ENCODE measurements at regions not wholly inside any gene's neighbourhood (a gene's known extent, or its start where the extent isn't known, plus 50 kb on each side); places are given as distances from the start of the nearest gene placed in this dataset.

DNA sequence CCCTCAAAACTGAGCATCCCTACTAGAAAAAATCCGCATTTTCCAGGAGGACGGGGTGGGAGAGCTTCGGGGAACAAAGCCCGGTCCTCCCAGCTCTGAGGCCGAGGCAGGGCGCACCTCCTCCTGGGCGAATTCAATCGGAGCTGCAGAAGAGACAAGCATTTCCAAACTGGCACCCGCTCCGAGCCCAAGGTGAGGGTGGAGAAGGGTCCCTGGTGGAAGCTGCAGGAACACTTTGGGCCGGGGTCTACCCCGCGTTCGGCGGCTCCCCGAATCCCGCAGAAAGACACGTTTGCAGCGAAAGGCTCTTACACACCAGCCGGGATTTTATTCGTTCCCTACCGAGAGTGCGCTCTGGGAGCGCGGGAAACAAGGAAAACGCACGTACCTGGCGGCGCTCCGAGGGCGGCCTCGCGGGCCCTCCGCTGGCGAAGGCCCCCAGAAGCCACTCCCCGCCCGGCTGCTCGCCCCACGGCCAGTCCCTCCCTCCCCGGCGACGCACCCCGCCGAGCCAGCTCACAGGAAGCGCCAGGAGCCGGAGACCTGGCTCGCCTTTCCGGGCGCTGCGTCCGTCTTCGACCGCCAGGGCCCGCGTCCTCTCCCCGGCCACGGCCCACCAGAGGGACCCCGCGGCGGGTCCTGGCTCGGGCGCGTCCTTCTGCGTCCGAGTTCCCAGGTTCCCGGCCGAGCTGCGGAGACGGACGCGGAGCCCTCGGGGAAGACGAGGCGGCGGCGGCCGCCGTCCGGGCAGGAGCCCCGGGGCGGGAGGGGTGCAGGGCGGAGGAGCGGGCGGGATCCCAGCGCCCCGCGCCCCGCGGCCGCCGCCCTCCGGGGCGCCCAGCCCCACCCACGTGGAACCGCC lies 49.8 kb upstream of the BAHCC1 start:
- no peaks in the 10 kb centered on the region for H3K36me3 ChIP-seq
- no peaks in the 10 kb centered on the region for H3K9me3 ChIP-seq
- H3K4me1 ChIP-seq: peaks cover 20 to 68% (median 33%) of the 10 kb centered on the region in 3 donors
- intact Hi-C loops (cut with DNase I): no loop called here
- DNase-seq: peak; percentile 32
- H3K27ac ChIP-seq: peak overlapping the region; percentile 93 to 99 (median 98)
- H3K27me3 ChIP-seq: peaks cover 0 to 30% (median 0%) of the 10 kb centered on the region in 4 donors
- 0 to 2% methylated on average over 8 to 17 of the region's 95 CpGs for WGBS, 2 donors
- peak overlapping the region; percentile 65 to 84 (median 74) for H3K4me3 ChIP-seq
- peak in 2 of 4 donors; percentile 81 to 91 for TF ChIP-seq POLR2A (IDR thresholded peaks at IDR 0.05)
- TF ChIP-seq, protein P1, sequence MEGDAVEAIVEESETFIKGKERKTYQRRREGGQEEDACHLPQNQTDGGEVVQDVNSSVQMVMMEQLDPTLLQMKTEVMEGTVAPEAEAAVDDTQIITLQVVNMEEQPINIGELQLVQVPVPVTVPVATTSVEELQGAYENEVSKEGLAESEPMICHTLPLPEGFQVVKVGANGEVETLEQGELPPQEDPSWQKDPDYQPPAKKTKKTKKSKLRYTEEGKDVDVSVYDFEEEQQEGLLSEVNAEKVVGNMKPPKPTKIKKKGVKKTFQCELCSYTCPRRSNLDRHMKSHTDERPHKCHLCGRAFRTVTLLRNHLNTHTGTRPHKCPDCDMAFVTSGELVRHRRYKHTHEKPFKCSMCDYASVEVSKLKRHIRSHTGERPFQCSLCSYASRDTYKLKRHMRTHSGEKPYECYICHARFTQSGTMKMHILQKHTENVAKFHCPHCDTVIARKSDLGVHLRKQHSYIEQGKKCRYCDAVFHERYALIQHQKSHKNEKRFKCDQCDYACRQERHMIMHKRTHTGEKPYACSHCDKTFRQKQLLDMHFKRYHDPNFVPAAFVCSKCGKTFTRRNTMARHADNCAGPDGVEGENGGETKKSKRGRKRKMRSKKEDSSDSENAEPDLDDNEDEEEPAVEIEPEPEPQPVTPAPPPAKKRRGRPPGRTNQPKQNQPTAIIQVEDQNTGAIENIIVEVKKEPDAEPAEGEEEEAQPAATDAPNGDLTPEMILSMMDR (IDR thresholded peaks at IDR 0.05): peak in 5 of 6 experiments; percentile 8 to 63 (median 44)
